GM20000 (cell line): ENCODE measurements at regions not wholly inside any gene's neighbourhood (a gene's known extent, or its start where the extent isn't known, plus 50 kb on each side); places are given as distances from the start of the nearest gene placed in this dataset.

Experiments
- DNase-seq: peaks from one replicate; pipeline ENCODE4 v3.0.0; 2012; ENCODE audit warnings: low spot score
- TF ChIP-seq, protein P1 (sequence below): IDR thresholded peaks from 2 replicates; pipeline ENCODE4 v1.5.1; 2012; ENCODE audit warnings: mild to moderate bottlenecking, control low read depth; ENCODE audit errors: extremely low read depth, missing control alignments

- TF ChIP-seq, protein P1, sequence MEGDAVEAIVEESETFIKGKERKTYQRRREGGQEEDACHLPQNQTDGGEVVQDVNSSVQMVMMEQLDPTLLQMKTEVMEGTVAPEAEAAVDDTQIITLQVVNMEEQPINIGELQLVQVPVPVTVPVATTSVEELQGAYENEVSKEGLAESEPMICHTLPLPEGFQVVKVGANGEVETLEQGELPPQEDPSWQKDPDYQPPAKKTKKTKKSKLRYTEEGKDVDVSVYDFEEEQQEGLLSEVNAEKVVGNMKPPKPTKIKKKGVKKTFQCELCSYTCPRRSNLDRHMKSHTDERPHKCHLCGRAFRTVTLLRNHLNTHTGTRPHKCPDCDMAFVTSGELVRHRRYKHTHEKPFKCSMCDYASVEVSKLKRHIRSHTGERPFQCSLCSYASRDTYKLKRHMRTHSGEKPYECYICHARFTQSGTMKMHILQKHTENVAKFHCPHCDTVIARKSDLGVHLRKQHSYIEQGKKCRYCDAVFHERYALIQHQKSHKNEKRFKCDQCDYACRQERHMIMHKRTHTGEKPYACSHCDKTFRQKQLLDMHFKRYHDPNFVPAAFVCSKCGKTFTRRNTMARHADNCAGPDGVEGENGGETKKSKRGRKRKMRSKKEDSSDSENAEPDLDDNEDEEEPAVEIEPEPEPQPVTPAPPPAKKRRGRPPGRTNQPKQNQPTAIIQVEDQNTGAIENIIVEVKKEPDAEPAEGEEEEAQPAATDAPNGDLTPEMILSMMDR: no peak
- DNase-seq: no peak
Observed at GRCh38 chr6:169966312-169967181, 215.1 kb downstream of the ERMARD start.

GRCh38 chr6:169965657-169966311 lies 214.4 kb downstream of the ERMARD start:
- TF ChIP-seq, protein P1: no peak
- no peak for DNase-seq

- TF ChIP-seq, protein P1: no peak
- no peak for DNase-seq
Observed at GRCh38 chr6:169965239-169965638, 213.8 kb downstream of the ERMARD start.

- no peak for DNase-seq
- TF ChIP-seq, protein P1: no peak
Observed at GRCh38 chr6:169964486-169965180, 213.2 kb downstream of the ERMARD start.

DNA sequence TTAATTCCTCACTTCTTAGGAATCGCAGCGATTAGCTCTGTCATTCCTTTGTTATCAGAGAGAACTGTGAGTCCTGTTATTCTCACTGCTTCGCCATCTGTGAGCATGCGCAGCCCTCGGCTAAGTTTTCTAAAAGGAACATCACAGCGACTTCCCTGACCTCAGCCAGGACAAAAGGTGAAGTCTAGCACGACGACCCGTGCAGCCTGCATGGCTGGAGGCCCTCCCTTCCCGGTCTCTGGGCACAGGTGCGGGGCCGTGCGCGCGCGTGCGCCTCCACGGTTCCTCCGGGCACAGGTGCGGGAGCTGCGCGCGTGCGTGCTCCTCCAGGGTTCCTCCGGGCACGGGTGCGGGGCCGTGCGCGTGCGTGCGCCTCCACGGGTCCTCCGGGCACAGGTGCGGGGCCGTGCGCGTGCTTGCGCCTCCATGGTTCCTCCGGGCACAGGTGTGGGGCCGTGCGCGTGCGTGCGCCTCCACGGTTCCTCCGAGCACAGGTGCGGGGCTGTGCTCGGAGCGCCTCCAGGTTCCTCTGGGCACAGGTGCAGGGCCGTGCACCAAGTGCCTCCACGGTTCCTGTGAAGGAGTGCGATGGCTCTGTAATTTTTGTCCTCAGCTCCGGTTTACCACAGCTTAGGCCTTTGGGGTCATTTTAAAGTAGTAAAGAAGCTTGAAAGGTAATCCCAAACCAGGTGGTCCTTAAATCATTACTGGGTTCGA lies 212.3 kb downstream of the ERMARD start:
- DNase-seq: no peak
- TF ChIP-seq, protein P1: no peak

GRCh38 chr6:169962604-169963469 lies 211.4 kb downstream of the ERMARD start:
- TF ChIP-seq, protein P1: no peak
- no peak for DNase-seq
